Neural progenitor cell (in vitro differentiated cells): ENCODE measurements at regions not wholly inside any gene's neighbourhood (a gene's known extent, or its start where the extent isn't known, plus 50 kb on each side); places are given as distances from the start of the nearest gene placed in this dataset.

Experiments
- DNase-seq: peaks from one replicate; pipeline ENCODE4 v3.0.0-alpha.2; 2016; ENCODE audit warnings: low spot score
- H2AFZ ChIP-seq: fragments of 200-600 bp; sonication (generic); replicated peaks from 2 replicates; pipeline ENCODE4 v1.6.1; 2016; ENCODE audit warnings: antibody characterized with exemption
- H3F3A ChIP-seq: fragments of 200-600 bp; sonication (generic); 2 replicates; pipeline ENCODE4 v1.6.1; 2016; ENCODE audit warnings: antibody characterized with exemption, low read depth
- H3K27ac ChIP-seq: fragments of 200-600 bp; sonication (generic); 2 replicates; pipeline ENCODE4 v1.5.1; 2016; ENCODE audit warnings: mild to moderate bottlenecking
- H3K27me3 ChIP-seq: fragments of 200-600 bp; sonication (generic); 2 replicates; pipeline ENCODE4 v1.6.1; 2016; ENCODE audit warnings: mild to moderate bottlenecking, moderate library complexity
- H3K36me3 ChIP-seq: fragments of 200-600 bp; sonication (generic); 2 replicates; pipeline ENCODE4 v1.5.1; 2016
- H3K4me1 ChIP-seq: fragments of 200-600 bp; sonication (generic); 2 replicates; pipeline ENCODE4 v1.6.1; 2016; ENCODE audit warnings: mixed run types
- H3K4me2 ChIP-seq: fragments of 200-600 bp; sonication (generic); 2 replicates; pipeline ENCODE4 v1.6.1; 2016
- H3K4me3 ChIP-seq: fragments of 200-600 bp; sonication (generic); 2 replicates; pipeline ENCODE4 v1.5.1; 2016
- H3K79me2 ChIP-seq: fragments of 200-600 bp; sonication (generic); 2 replicates; pipeline ENCODE4 v1.6.1; 2016; ENCODE audit warnings: low read depth
- H3K9ac ChIP-seq: fragments of 200-600 bp; sonication (generic); 2 replicates; pipeline ENCODE4 v1.6.1; 2016
- H3K9me3 ChIP-seq: fragments of 200-600 bp; sonication (generic); 2 replicates; pipeline ENCODE4 v1.5.1; 2016; ENCODE audit warnings: low read depth
- H4K20me1 ChIP-seq: fragments of 200-600 bp; sonication (generic); 2 replicates; pipeline ENCODE4 v1.6.1; 2016; ENCODE audit warnings: low read depth
- H3K27ac Mint-ChIP-seq: 3 replicates; pipeline ENCODE4 v1.8.0; 2021; ENCODE audit warnings: mixed read lengths
- H3K27me3 Mint-ChIP-seq: 2 replicates; pipeline ENCODE4 v1.8.0; 2022; ENCODE audit warnings: low read depth, mild to moderate bottlenecking, inconsistent platforms, moderate library complexity, mixed read lengths; ENCODE audit not compliant: insufficient read depth
- H3K36me3 Mint-ChIP-seq: 3 replicates; pipeline ENCODE4 v1.8.0; 2021; ENCODE audit warnings: mixed read lengths
- H3K4me1 Mint-ChIP-seq: 3 replicates; pipeline ENCODE4 v1.8.0; 2021; ENCODE audit warnings: mixed read lengths
- H3K4me3 Mint-ChIP-seq: 3 replicates; pipeline ENCODE4 v1.8.0; 2021; ENCODE audit warnings: mild to moderate bottlenecking, moderate library complexity, mixed read lengths
- H3K9me3 Mint-ChIP-seq: 3 replicates; pipeline ENCODE4 v1.8.0; 2020; ENCODE audit warnings: mixed read lengths
- EZH2 ChIP-seq: fragments of 200-600 bp; sonication (generic); IDR thresholded peaks from 2 replicates; pipeline ENCODE4 v1.6.1; 2017; ENCODE audit warnings: antibody characterized with exemption, mild to moderate bottlenecking, moderate library complexity
- EZH2phosphoT487 ChIP-seq: fragments of 200-600 bp; sonication (generic); IDR thresholded peaks from 2 replicates; pipeline ENCODE4 v1.6.1; 2017; ENCODE audit warnings: antibody characterized with exemption
- TF ChIP-seq, protein P1 (sequence below): fragments of 200-600 bp; sonication (generic); IDR thresholded peaks from 2 replicates; pipeline ENCODE4 v1.5.1; 2017; ENCODE audit warnings: antibody characterized with exemption, mild to moderate bottlenecking

DNA sequence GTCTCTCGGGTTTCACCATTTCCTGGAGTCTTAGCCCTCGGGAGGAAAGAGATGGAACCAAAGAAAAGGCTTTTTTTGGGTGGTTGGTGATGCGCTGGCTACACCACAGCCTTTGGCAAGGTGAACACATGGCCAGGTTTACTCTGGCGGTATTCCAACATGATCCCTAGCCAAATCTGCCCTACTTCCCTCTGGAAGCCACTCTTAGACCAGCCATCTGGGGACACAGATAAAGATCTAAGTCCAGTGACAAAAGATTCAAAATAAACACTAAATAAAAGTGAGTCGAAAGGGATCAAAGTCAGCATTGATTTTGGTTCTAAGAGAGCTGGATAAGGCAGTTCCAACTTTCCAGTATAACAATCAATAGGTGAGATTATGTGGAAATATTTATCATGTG, 694.5 kb downstream of the VRK1 start:
- H3K4me2 ChIP-seq = no peak overlapping the region
- no peaks in the 10 kb centered on the region for H3K79me2 ChIP-seq
- H3K27ac ChIP-seq = no peak overlapping the region
- H3K9ac ChIP-seq = no peak overlapping the region
- H3K4me1 Mint-ChIP-seq = peaks cover 5% of the 10 kb centered on the region
- H3K4me1 ChIP-seq = no peaks in the 10 kb centered on the region
- no peaks in the 10 kb centered on the region for H3K9me3 ChIP-seq
- no peak overlapping the region for H3K4me3 Mint-ChIP-seq
- H3K4me3 ChIP-seq = no peak overlapping the region
- H3K27me3 ChIP-seq = no peaks in the 10 kb centered on the region
- H3K36me3 Mint-ChIP-seq = no peaks in the 10 kb centered on the region
- no peak overlapping the region for H3K27ac Mint-ChIP-seq
- no peaks in the 10 kb centered on the region for H3K36me3 ChIP-seq
- H3F3A ChIP-seq = no peaks in the 10 kb centered on the region
- peaks cover 2% of the 10 kb centered on the region for H3K27me3 Mint-ChIP-seq
- DNase-seq = no peak
- TF ChIP-seq, protein P1, sequence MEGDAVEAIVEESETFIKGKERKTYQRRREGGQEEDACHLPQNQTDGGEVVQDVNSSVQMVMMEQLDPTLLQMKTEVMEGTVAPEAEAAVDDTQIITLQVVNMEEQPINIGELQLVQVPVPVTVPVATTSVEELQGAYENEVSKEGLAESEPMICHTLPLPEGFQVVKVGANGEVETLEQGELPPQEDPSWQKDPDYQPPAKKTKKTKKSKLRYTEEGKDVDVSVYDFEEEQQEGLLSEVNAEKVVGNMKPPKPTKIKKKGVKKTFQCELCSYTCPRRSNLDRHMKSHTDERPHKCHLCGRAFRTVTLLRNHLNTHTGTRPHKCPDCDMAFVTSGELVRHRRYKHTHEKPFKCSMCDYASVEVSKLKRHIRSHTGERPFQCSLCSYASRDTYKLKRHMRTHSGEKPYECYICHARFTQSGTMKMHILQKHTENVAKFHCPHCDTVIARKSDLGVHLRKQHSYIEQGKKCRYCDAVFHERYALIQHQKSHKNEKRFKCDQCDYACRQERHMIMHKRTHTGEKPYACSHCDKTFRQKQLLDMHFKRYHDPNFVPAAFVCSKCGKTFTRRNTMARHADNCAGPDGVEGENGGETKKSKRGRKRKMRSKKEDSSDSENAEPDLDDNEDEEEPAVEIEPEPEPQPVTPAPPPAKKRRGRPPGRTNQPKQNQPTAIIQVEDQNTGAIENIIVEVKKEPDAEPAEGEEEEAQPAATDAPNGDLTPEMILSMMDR = no peak
- TF ChIP-seq EZH2phosphoT487 = no peak
- TF ChIP-seq EZH2 = no peak
- peaks cover 5% of the 10 kb centered on the region for H3K9me3 Mint-ChIP-seq
- no peak overlapping the region for H2AFZ ChIP-seq
- H4K20me1 ChIP-seq = no peaks in the 10 kb centered on the region

DNA sequence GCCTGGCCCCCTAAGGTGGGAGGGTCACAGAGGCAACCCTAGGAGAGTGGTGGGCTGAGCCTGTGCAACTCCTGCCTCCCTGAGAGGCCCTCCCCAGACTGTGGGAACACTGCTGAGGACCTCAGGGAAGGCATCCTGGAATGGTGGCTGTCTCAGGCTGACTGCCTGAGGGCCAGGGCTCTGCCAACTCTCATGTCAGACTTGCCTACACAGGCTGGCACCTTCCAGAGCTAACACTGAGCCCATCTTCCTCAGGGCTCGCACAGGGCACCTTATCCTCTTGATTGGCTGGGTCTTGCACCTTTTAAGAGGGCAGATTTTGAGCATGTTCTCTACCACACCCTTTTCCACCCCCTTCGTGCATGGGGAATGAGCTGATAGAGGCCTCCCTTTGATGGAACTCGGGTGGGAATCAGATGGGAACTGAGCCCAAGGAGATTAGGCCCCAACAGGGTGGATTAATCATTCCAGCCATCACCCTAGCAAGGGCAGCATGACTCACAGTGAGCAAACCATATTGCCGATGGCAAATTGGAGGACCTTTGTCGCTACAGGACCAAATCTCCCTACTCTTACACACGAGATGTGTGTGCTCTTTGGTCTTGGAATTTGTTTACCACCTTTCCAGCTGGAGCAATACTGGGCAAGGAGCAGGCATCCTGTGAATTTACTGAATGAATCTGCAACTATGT, 702.8 kb downstream of the VRK1 start:
- no peaks in the 10 kb centered on the region for H3K36me3 Mint-ChIP-seq
- no peaks in the 10 kb centered on the region for H3K9me3 Mint-ChIP-seq
- H4K20me1 ChIP-seq = no peaks in the 10 kb centered on the region
- peaks cover 1% of the 10 kb centered on the region for H3K4me1 Mint-ChIP-seq
- H3K9me3 ChIP-seq = no peaks in the 10 kb centered on the region
- no peak overlapping the region for H3K4me2 ChIP-seq
- H3K9ac ChIP-seq = no peak overlapping the region
- no peaks in the 10 kb centered on the region for H3F3A ChIP-seq
- peaks cover 6% of the 10 kb centered on the region for H3K27me3 Mint-ChIP-seq
- no peaks in the 10 kb centered on the region for H3K27me3 ChIP-seq
- H3K79me2 ChIP-seq = no peaks in the 10 kb centered on the region
- no peaks in the 10 kb centered on the region for H3K4me1 ChIP-seq
- no peak for DNase-seq
- TF ChIP-seq, protein P1 = no peak
- TF ChIP-seq EZH2 (no peak), EZH2phosphoT487 (no peak)
- H3K27ac Mint-ChIP-seq = no peak overlapping the region
- no peak overlapping the region for H3K4me3 ChIP-seq
- H3K36me3 ChIP-seq = no peaks in the 10 kb centered on the region
- H3K27ac ChIP-seq = no peak overlapping the region
- H2AFZ ChIP-seq = no peak overlapping the region
- H3K4me3 Mint-ChIP-seq = no peak overlapping the region

DNA sequence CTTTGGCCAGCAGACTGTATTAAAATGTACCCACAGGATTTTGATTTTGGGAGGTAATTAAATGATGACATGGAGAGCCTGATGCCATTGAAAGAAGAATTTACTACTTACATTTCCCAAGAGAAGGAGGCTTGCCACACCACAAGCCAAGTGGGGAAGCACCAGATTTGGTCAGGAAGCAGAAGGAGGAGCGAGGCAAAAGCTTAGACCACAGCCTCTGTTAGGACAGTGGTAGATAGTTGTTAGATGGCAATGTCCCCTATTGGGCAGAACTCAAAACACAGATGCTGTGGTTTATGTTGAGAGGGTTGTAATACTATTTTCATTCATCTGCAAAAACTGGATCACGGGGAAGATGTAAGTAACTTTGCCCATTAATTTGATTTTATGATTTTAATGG, 709.4 kb downstream of the VRK1 start:
- H4K20me1 ChIP-seq = no peaks in the 10 kb centered on the region
- Mint-ChIP-seq H3K4me1 (no peaks in the 10 kb centered on the region), H3K36me3 (no peaks in the 10 kb centered on the region), H3K27ac (no peak overlapping the region), H3K9me3 (peaks cover 13% of the 10 kb centered on the region), H3K27me3 (no peaks in the 10 kb centered on the region), H3K4me3 (no peak overlapping the region)
- H3K4me1 ChIP-seq = no peaks in the 10 kb centered on the region
- H3K4me2 ChIP-seq = no peak overlapping the region
- H3K27ac ChIP-seq = no peak overlapping the region
- DNase-seq = no peak
- H3K9ac ChIP-seq = no peak overlapping the region
- H3F3A ChIP-seq = no peaks in the 10 kb centered on the region
- TF ChIP-seq EZH2 = no peak
- TF ChIP-seq, protein P1 = no peak
- no peak for TF ChIP-seq EZH2phosphoT487
- no peaks in the 10 kb centered on the region for H3K36me3 ChIP-seq
- H3K4me3 ChIP-seq = no peak overlapping the region
- no peaks in the 10 kb centered on the region for H3K9me3 ChIP-seq
- no peak overlapping the region for H2AFZ ChIP-seq
- no peaks in the 10 kb centered on the region for H3K79me2 ChIP-seq
- no peaks in the 10 kb centered on the region for H3K27me3 ChIP-seq
